Inflammatory macrophage (primary cell): ENCODE measurements at regions not wholly inside any gene's neighbourhood (a gene's known extent, or its start where the extent isn't known, plus 50 kb on each side); places are given as distances from the start of the nearest gene placed in this dataset.

ENCODE experiments used
- DNase-seq, 2 donors: peaks; one replicate each; pipeline ENCODE4 v3.0.0-alpha.2; 2020 to 2022

- no peak for DNase-seq
These were observed 100.1 kb upstream of the DIO3 start for GRCh38 chr14:101460986-101461750.

GRCh38 chr14:101461891-101462290 is 99.4 kb upstream of the DIO3 start:
- no peak for DNase-seq

GRCh38 chr14:101462726-101463565 is 98.3 kb upstream of the DIO3 start:
- DNase-seq: no peak

- DNase-seq: no peak
These were observed 97.6 kb upstream of the DIO3 start for GRCh38 chr14:101463566-101464171.

GRCh38 chr14:101464310-101464983 is 96.8 kb upstream of the DIO3 start:
- no peak for DNase-seq

GRCh38 chr14:101464984-101465794 is 96.1 kb upstream of the DIO3 start:
- DNase-seq: no peak

- DNase-seq: no peak
These were observed 95.4 kb upstream of the DIO3 start for GRCh38 chr14:101465795-101466448.

- DNase-seq: no peak
These were observed 94.7 kb upstream of the DIO3 start for GRCh38 chr14:101466456-101467180.

- no peak for DNase-seq
These were observed 93.9 kb upstream of the DIO3 start for GRCh38 chr14:101467181-101467926.

GRCh38 chr14:101469382-101470247 is 91.7 kb upstream of the DIO3 start:
- DNase-seq: no peak

GRCh38 chr14:101470266-101470665 is 91.0 kb upstream of the DIO3 start:
- DNase-seq: no peak

- DNase-seq: no peak
These were observed 89.4 kb upstream of the DIO3 start for GRCh38 chr14:101471723-101472517.

GRCh38 chr14:101472518-101472849 is 88.8 kb upstream of the DIO3 start:
- DNase-seq: no peak

GRCh38 chr14:101473045-101473729 is 88.1 kb upstream of the DIO3 start:
- DNase-seq: no peak

GRCh38 chr14:101473795-101474562 is 87.3 kb upstream of the DIO3 start:
- no peak for DNase-seq

GRCh38 chr14:101474563-101475455 is 86.5 kb upstream of the DIO3 start:
- no peak for DNase-seq
